ENCODE measurements at regions not wholly inside any gene's neighbourhood (a gene's known extent, or its start where the extent isn't known, plus 50 kb on each side); places are given as distances from the start of the nearest gene placed in this dataset.
"Not testable (repeated sequence)": the region's sequence is repeated elsewhere in the genome, so short reads cannot be mapped to it uniquely, and the experiment has no call there.

GRCh38 chrX:125614591-125615343 lies 295.1 kb downstream of the TEX13C start:
- not testable (repeated sequence) for TF ChIP-seq CTCF, POLR2A (IDR thresholded peaks at IDR 0.05)
